ENCODE measurements at regions not wholly inside any gene's neighbourhood (a gene's known extent, or its start where the extent isn't known, plus 50 kb on each side); places are given as distances from the start of the nearest gene placed in this dataset.

GRCh38 chr4:176616151-176616550 lies 176.6 kb downstream of the VEGFC start:
- Histone ChIP-seq H3K27ac (ENCODE audit: insufficient read length, low read depth, low read length) (no peak overlapping the region), H4K20me1 (ENCODE audit: control insufficient read depth, insufficient read depth, insufficient read length) (no peaks in the 10 kb centered on the region), H3K4me2 (ENCODE audit: insufficient read depth, insufficient read length, low read length) (no peak overlapping the region), H4K8ac (replicated peaks; ENCODE audit: insufficient read length, low read depth, low read length) (no peak overlapping the region), H3K9ac (ENCODE audit: extremely low read depth, insufficient read length, low read length) (no peak overlapping the region), H3K23ac (ENCODE audit: insufficient read length, low read depth, low read length) (no peak overlapping the region), H3K9me3 (ENCODE audit: control insufficient read depth, low read depth, low read length) (no peaks in the 10 kb centered on the region), H4K91ac (ENCODE audit: insufficient read length, low read depth, low read length) (no peak overlapping the region), H2BK20ac (ENCODE audit: low read depth, low read length, poor library complexity, severe bottlenecking) (no peak overlapping the region), H3K23me2 (ENCODE audit: insufficient read length, low read depth, low read length, poor library complexity, severe bottlenecking) (no peaks in the 10 kb centered on the region), H4K5ac (ENCODE audit: insufficient read length, low read depth, low read length) (no peak overlapping the region), H3K14ac (ENCODE audit: insufficient read depth, low read length) (no peak overlapping the region), H3K4me1 (ENCODE audit: insufficient read depth, low read length) (no peaks in the 10 kb centered on the region), H3K27me3 (ENCODE audit: insufficient read depth, low read length) (no peaks in the 10 kb centered on the region), H3K79me1 (ENCODE audit: insufficient read depth, low read depth, low read length, poor library complexity, severe bottlenecking) (no peaks in the 10 kb centered on the region), H3K56ac (ENCODE audit: insufficient read length, low read depth, low read length) (no peak overlapping the region), H2BK120ac (ENCODE audit: low read depth, low read length, poor library complexity, severe bottlenecking) (no peak overlapping the region), H2BK5ac (ENCODE audit: insufficient read length, low read length) (no peak overlapping the region), H2BK15ac (ENCODE audit: low read depth, low read length) (no peak overlapping the region), H3K18ac (ENCODE audit: insufficient read length, low read depth, low read length) (no peak overlapping the region), H2BK12ac (ENCODE audit: insufficient read length, low read depth, low read length) (no peak overlapping the region), H3K79me2 (ENCODE audit: insufficient read depth, low read length) (no peaks in the 10 kb centered on the region), H2AFZ (ENCODE audit: low read length) (no peak overlapping the region), H3T11ph (ENCODE audit: low read length) (no peak overlapping the region), H3K4ac (ENCODE audit: low read depth, low read length) (no peak overlapping the region), H2AK5ac (ENCODE audit: insufficient read length, low read length) (no peak overlapping the region)
- no CpG with 5 or more reads among the region's 2 CpGs for WGBS (ENCODE audit: extremely low coverage, insufficient read length, low lambda C conversion rate)
- DNase-seq: no peak
- Mint-ChIP-seq H3K27me3 (ENCODE audit: low read depth) (no peaks in the 10 kb centered on the region), H3K27ac (no peak overlapping the region), H3K4me1 (no peaks in the 10 kb centered on the region), H3K36me3 (ENCODE audit: insufficient read depth in 1 of 3, low read depth in 3 of 3) (peaks cover 0 to 4% (median 0%) of the 10 kb centered on the region in 3 experiments; a peak in 2 of 7 replicates), H3K4me3 (no peak overlapping the region), H3K9me3 (no peaks in the 10 kb centered on the region; a peak in 1 of 5 replicates)
- TF ChIP-seq CTCF (conservative IDR thresholded peaks at IDR 0.05): no peak
